GM21723 (cell line): ENCODE measurements at regions not wholly inside any gene's neighbourhood (a gene's known extent, or its start where the extent isn't known, plus 50 kb on each side); places are given as distances from the start of the nearest gene placed in this dataset.
"Not testable (repeated sequence)": the region's sequence is repeated elsewhere in the genome, so short reads cannot be mapped to it uniquely, and the experiment has no call there.

ENCODE experiments used
- ATAC-seq: cut with Tn5 transposase; IDR thresholded peaks from one replicate; pipeline ENCODE4 v1.9.1; 2021; ENCODE audit warnings: mild to moderate bottlenecking, moderate library complexity; ENCODE audit not compliant: unreplicated experiment

- ATAC-seq = no peak
These were observed 733.0 kb upstream of the ZWINT start for GRCh38 chr10:57094083-57094482.

- ATAC-seq = no peak
These were observed 692.5 kb upstream of the ZWINT start for GRCh38 chr10:57053530-57053929.

GRCh38 chr10:57049096-57049495, 688.0 kb upstream of the ZWINT start:
- ATAC-seq = no peak

- no peak for ATAC-seq
These were observed 677.5 kb upstream of the ZWINT start for GRCh38 chr10:57038531-57038930.

GRCh38 chr10:57035310-57035709, 674.3 kb upstream of the ZWINT start:
- ATAC-seq = no peak

GRCh38 chr10:57032301-57032700, 671.2 kb upstream of the ZWINT start:
- ATAC-seq = not testable (repeated sequence)

GRCh38 chr10:57031346-57031745, 670.3 kb upstream of the ZWINT start:
- no peak for ATAC-seq

GRCh38 chr10:57026307-57026706, 665.2 kb upstream of the ZWINT start:
- no peak for ATAC-seq

GRCh38 chr10:57023626-57024025, 662.6 kb upstream of the ZWINT start:
- no peak for ATAC-seq

- no peak for ATAC-seq
These were observed 657.4 kb upstream of the ZWINT start for GRCh38 chr10:57018452-57018851.

GRCh38 chr10:57017356-57018037, 656.4 kb upstream of the ZWINT start:
- no peak for ATAC-seq

- ATAC-seq = no peak
These were observed 654.7 kb upstream of the ZWINT start for GRCh38 chr10:57015595-57016318.

- no peak for ATAC-seq
These were observed 654.1 kb upstream of the ZWINT start for GRCh38 chr10:57015187-57015586.

- no peak for ATAC-seq
These were observed 653.7 kb upstream of the ZWINT start for GRCh38 chr10:57014758-57015157.

- no peak for ATAC-seq
These were observed 647.1 kb upstream of the ZWINT start for GRCh38 chr10:57008189-57008588.

- ATAC-seq = no peak
These were observed 630.6 kb upstream of the ZWINT start for GRCh38 chr10:56991591-56992069.

- ATAC-seq = no peak
These were observed 614.5 kb upstream of the ZWINT start for GRCh38 chr10:56975513-56975912.

- ATAC-seq = no peak
These were observed 612.7 kb upstream of the ZWINT start for GRCh38 chr10:56973766-56974165.

- ATAC-seq = no peak
These were observed 582.2 kb upstream of the ZWINT start for GRCh38 chr10:56943221-56943755.

- no peak for ATAC-seq
These were observed 573.5 kb upstream of the ZWINT start for GRCh38 chr10:56934515-56934914.

- ATAC-seq = no peak
These were observed 567.7 kb upstream of the ZWINT start for GRCh38 chr10:56928714-56929113.

- ATAC-seq = no peak
These were observed 566.6 kb upstream of the ZWINT start for GRCh38 chr10:56927701-56928100.
